ENCODE measurements at regions not wholly inside any gene's neighbourhood (a gene's known extent, or its start where the extent isn't known, plus 50 kb on each side); places are given as distances from the start of the nearest gene placed in this dataset.

DNA sequence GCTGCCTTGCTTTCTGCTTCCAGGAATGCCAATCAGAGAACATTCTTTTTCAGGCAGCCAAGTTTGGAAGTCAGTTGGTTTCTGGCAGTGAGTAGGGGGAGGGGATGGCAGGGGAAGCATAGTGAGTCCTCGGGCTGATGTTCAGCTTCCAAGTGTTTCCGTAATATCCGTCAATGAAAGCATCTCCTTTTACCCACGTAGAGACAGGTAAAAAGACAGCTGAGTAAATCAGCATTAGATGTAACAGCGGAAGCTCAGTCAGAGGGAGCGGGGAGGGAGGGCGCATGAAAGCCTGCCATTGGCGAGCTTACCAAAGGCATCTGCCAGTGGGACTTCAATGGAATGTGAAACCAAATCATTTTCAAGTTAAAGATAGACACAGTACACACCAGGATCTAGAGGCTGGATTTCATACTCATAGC lies 117.1 kb upstream of the DTNA start:
- peak overlapping the region; percentile 42 to 67 for H3K4me3 ChIP-seq
- DNase-seq (ENCODE audit: low spot score in 2 of 2), result peak in 1 of 2 donors; percentile 78
- intact Hi-C loops (cut with DNase I), result loop anchor here (1.0 to 5.0 kb wide), 4 partner anchors 66 to 242 kb away; no protein-coding TSS in a partner anchor
- H3K36me3 ChIP-seq, result no peaks in the 10 kb centered on the region
- peak overlapping the region; percentile 67 to 76 for H3K27ac ChIP-seq
- H3K9me3 ChIP-seq, result no peaks in the 10 kb centered on the region
- H3K27me3 ChIP-seq, result no peaks in the 10 kb centered on the region
- H3K4me1 ChIP-seq, result peaks cover 0 to 13% of the 10 kb centered on the region in 2 donors
- no peak for TF ChIP-seq CTCF (IDR thresholded peaks at IDR 0.05)

DNA sequence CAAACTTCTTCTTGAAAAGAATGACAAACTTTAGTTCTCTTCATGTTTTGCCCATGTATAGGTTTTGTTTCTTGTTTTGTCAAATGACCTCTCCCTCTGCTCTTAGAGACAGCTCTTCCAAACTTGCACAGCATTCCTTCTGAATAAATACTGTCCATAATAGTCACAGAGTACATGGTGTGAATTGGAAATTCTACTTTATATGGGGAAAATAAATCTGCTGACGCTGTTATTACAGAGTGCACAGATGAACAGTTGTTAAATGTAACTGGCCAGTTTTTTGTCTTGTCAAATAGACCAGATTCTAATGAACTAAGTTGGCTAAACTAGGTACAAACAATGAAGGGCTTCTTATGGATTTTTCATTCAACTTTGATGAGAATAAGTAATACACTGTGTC lies 115.8 kb upstream of the DTNA start:
- H3K4me1 ChIP-seq, result peaks cover 0 to 13% of the 10 kb centered on the region in 2 donors
- H3K36me3 ChIP-seq, result no peaks in the 10 kb centered on the region
- peak overlapping the region; percentile 67 to 76 for H3K27ac ChIP-seq
- TF ChIP-seq CTCF (IDR thresholded peaks at IDR 0.05), result no peak
- H3K4me3 ChIP-seq, result peak overlapping the region; percentile 42 to 67
- no peaks in the 10 kb centered on the region for H3K27me3 ChIP-seq
- intact Hi-C loops (cut with DNase I), result loop anchor here (2.0 to 5.0 kb wide), 2 partner anchors 113 to 195 kb away; no protein-coding TSS in a partner anchor
- no peak for DNase-seq (ENCODE audit: low spot score in 2 of 2)
- no peaks in the 10 kb centered on the region for H3K9me3 ChIP-seq

- H3K9me3 ChIP-seq, result no peaks in the 10 kb centered on the region
- H3K4me3 ChIP-seq, result peak overlapping the region in 1 of 2 donors; percentile 67
- peaks cover 0 to 13% of the 10 kb centered on the region in 2 donors for H3K4me1 ChIP-seq
- no peak for DNase-seq (ENCODE audit: low spot score in 2 of 2)
- no peaks in the 10 kb centered on the region for H3K27me3 ChIP-seq
- TF ChIP-seq CTCF (IDR thresholded peaks at IDR 0.05), result peak in 1 of 3 experiments; percentile 39
- H3K36me3 ChIP-seq, result no peaks in the 10 kb centered on the region
- peak overlapping the region; percentile 0 to 17 for H3K27ac ChIP-seq
- intact Hi-C loops (cut with DNase I), result loop anchor here (2.0 kb wide), 1 partner anchor 193 kb away; no protein-coding TSS in a partner anchor
Observed at GRCh38 chr18:34595690-34596089, 114.4 kb upstream of the DTNA start.

DNA sequence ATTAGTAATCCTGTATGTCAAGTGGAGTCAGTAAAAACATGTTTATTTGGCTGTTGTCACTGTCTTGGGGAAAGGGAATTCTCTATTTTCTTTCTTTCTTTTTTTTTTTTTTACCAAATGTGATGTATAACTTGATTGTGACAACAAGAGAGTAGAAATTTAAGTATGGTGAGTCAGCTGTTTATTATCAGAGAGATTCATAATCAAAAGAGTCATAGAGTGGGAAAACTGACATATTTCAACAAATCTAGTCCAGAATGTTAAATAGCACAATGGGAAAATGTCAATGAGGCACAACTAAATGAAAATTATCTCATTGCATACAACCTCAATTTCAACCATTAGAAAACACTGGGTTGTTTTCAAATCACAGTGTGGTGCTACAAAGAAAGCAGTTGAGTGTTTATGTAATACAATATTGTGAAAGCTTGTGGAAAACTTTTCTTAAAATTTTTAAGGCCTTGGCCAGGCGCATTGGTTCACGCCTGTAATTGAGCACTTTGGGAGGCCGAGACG lies 111.9 kb upstream of the DTNA start:
- H3K4me1 ChIP-seq, result peaks cover 0 to 9% of the 10 kb centered on the region in 2 donors
- intact Hi-C loops (cut with DNase I), result no loop called here
- H3K27ac ChIP-seq, result no peak overlapping the region
- no peak overlapping the region for H3K4me3 ChIP-seq
- H3K9me3 ChIP-seq, result no peaks in the 10 kb centered on the region
- H3K36me3 ChIP-seq, result no peaks in the 10 kb centered on the region
- TF ChIP-seq CTCF (IDR thresholded peaks at IDR 0.05), result no peak
- H3K27me3 ChIP-seq, result no peaks in the 10 kb centered on the region
- no peak for DNase-seq (ENCODE audit: low spot score in 2 of 2)

GRCh38 chr18:34600158-34600557 lies 109.9 kb upstream of the DTNA start:
- Histone ChIP-seq H3K27ac (no peak overlapping the region), H3K4me3 (no peak overlapping the region), H3K4me1 (peaks cover 0 to 9% of the 10 kb centered on the region in 2 donors), H3K36me3 (no peaks in the 10 kb centered on the region), H3K27me3 (no peaks in the 10 kb centered on the region), H3K9me3 (no peaks in the 10 kb centered on the region)
- no peak for DNase-seq (ENCODE audit: low spot score in 2 of 2)
- intact Hi-C loops (cut with DNase I), result no loop called here
- TF ChIP-seq CTCF (IDR thresholded peaks at IDR 0.05), result no peak
